GM18499 (cell line): ENCODE measurements at regions not wholly inside any gene's neighbourhood (a gene's known extent, or its start where the extent isn't known, plus 50 kb on each side); places are given as distances from the start of the nearest gene placed in this dataset.

ENCODE experiments used
- ATAC-seq: cut with Tn5 transposase; IDR thresholded peaks from one replicate; pipeline ENCODE4 v1.9.1; 2021; ENCODE audit warnings: moderate number of reproducible peaks; ENCODE audit not compliant: insufficient read depth, unreplicated experiment

DNA sequence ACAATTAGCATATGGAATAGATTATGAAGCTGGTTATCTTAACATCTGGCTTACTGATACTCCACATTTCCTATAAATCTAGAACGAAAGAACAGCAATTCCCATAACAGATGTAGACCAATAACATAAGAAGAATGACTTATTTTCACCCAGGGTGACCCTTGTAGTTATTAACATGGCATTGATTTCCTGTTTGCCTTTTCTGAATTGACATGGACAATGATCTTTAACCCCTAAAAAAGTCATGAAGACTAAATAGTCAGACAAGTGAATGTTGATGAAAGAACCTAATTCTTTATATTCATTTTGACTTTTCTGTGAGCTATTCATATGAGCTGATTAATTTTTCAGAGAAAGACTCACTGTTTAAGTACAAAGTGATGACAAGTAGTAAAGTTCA, 175.3 kb upstream of the CD180 start:
- ATAC-seq = no peak

DNA sequence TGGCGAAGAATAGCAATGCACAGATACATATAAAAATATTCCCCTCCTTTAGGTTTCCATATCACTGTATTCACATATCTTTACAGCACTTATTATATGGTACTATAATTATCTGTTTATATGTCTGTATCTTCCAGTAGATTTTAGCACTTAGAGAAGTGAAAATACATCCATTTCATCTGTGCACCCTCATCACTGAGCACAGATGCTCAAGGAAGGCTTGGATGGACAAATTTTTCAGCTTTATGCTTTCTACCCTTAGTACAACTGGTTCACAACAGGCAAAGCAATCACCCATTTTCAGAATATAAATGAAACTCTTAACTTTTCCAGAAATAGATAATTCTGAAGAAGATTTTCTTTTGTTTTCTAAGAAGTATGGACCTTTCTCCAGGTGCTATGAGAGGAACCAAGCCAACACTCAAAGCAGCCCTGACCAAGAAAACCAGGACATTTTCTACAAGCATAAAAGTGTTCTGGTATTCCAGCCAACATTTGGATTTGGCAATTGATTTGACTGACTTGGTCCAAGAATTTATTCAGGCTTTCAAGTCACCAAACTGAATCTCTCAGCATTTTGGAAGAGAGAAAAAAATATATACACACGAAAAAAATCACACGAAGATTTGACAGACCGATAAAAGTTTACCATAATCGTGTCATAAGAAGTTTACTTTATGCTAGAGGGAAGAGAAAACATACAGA, 170.2 kb upstream of the CD180 start:
- ATAC-seq = no peak

DNA sequence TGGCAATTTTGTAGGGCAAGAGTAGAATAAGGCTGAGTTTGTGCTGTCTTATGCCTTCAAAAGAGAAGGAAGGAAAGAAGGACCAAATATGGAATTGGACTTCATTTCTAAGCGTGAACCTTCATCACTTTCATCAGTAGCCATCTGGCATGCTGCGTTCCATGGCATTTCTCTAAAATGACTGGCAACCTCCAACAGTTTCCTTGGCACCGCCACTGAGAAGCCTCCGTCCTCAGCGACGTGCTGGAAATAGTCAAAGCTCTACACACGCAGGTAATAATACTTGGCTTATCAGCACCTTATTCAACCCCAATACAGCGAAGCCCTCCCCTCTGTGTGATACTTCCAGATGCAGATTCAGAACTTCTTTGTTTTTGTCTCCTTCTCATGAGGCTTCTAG, 169.7 kb upstream of the CD180 start:
- ATAC-seq = no peak

DNA sequence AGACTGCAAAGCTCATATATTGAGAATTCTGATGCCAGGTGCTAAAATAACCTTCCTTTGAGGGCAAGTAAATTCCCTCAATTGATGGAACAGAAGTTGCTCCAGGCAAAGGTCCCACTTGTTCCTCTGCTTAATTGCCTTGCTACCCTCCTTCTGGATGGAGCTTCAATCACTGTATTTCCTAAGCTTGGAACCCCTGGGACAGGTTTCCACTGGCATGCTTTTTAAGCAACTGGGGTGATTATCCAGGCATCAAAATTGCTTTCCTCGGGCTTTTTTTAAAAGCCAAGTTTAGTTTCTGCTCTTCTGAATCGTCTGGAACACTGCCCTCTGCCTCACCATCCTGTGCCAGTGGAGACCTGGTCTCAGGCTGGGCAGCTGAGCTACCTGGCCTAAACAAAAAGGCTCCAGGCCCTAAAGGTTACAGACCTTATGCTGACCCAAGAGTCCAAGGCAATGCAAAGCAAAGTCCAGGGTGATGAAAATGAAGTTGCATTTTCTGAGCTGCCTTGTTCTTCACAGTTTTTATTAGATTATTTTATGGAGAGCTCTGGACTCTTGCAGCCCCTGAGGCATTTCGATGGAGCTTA, 167.9 kb upstream of the CD180 start:
- no peak for ATAC-seq

DNA sequence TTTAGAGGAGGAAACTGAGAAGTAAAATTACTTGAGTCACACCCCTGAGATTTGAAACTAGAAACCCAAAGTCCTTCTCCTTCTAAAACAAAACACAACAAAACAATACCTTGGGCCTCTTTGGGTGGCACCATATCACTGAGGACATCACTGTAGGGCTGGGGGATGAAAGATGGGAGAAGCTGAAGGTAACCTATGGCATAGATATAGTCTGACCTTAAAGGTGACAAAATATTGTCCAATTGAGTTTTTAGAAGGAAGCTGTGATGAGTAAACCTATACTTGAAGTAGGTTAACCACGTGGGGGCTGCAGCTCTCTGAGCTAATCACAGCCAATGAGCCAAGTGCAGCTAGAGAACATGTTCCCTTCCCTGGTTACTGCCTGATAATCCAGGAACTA, 167.4 kb upstream of the CD180 start:
- ATAC-seq = no peak

DNA sequence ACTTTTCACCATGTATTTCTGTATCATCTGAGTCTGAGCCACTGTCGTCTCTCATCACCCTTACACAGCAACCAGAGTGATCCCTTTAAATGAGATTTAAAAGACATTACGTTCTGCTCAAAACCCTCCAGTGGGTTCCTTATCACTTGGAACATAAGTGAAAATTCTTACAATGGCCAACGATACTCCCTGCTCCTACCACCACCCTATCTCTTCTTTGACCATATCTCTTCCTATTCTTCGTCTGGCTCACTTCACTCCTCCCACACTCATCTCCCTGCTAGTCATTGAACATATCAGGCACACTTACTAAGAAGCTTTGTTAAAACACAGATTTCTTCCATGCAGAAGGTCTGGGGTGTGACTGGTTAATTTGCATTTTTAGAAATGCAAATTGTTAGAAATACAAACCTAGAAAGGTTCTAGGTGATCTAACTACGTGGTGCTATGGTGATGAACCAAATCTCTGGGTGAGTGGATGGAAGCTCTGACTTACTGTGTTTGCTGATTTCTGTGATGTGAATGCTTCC, 166.6 kb upstream of the CD180 start:
- ATAC-seq = no peak

DNA sequence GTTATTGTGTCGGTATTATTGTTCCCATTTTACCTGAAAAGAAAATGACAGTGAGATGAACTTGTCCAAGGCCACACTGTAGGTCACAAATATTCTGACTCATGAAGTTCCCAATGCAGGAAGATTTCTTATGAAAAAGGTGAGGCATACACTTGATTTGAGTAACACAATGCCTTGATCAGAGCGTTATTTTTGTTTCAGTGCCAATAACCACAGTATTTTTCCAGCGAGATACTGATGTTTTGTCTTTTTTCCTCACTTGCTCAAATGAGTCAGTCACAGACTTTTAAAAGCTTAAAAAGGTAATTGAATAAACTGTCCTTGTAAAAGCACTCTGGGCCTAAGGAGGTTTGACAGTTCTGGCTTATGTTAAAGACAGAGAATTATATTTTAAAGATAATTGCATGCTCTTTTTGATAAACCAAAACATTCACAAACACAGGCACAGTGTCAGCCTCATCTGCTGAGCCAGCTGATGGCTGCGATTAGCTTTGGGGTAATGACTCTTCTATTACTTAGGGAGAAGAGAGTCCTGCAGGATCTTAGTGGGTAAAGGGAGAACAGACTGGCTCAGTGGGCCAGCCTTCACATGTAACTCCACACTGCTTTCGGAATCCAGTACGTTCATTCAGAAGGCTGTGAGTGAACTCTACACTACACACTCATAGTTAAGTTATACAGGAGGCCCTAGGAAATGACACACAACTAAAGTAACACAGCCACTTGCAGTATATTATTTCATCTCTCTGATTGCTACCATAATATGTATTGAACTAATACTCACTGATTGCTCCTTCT, 165.5 kb upstream of the CD180 start:
- no peak for ATAC-seq

DNA sequence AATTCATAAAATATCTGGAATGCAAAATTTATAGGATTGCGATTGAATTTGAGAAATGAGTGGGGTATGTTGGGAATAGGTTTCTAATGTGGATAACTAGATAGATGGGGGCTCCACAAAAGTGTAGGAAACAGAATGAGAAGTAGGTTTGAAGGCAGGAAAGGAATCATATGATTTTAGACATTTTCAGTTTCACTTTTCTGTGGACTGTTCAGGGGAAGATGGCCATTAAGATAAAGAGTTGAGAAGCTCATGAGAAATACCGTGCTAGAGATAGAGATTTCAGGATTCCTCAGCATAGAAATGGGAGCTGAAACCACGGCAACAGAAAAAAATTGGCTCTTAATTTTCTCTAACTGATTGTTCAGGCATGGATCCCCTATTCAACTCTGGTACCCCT, 163.4 kb upstream of the CD180 start:
- no peak for ATAC-seq

DNA sequence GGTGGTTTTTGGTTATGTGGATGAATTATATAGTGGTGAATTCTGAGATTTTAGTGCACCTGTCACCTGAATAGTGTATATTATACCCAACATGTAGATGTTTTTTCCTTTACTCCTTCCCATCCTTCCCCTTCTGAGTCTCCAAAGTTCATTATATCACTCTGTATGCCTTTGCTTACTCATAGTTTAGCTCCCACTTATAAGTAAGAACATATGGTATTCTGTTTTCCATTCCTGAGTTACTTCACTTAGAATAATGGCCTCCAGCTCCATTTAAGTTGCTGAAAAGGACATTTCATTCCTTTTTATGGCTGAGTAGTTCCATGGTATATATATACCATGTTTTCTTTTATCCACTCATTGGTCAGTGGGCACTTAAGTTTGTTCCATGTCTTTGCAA, 161.6 kb upstream of the CD180 start:
- ATAC-seq = no peak

DNA sequence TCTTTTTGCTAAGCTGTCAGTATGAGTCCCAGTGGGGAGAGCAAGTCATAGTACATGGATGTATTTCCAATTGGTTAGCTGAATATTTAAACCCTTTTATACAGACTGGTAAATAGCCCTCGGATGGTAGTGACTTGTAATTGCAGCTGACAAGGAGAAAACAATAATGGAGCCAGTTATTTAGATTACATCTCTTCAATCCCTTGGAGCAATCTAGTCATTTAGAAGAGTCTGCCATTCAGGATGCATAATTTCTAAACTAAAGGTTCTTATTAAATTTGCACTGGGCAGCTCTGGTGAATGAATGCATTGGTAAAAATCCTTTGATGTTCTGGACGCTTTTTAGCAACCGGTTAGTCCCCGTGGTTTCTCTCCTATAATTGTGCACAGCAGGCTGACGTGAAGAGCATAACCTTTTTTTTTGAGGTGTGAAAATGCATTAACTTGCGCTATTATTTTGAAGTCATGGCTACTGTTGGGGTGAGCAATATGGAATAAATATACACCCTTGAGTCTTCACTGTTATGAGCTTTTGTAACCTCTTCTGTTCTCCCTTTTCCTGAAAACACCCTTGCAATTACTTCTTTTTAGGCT, 158.6 kb upstream of the CD180 start:
- no peak for ATAC-seq

DNA sequence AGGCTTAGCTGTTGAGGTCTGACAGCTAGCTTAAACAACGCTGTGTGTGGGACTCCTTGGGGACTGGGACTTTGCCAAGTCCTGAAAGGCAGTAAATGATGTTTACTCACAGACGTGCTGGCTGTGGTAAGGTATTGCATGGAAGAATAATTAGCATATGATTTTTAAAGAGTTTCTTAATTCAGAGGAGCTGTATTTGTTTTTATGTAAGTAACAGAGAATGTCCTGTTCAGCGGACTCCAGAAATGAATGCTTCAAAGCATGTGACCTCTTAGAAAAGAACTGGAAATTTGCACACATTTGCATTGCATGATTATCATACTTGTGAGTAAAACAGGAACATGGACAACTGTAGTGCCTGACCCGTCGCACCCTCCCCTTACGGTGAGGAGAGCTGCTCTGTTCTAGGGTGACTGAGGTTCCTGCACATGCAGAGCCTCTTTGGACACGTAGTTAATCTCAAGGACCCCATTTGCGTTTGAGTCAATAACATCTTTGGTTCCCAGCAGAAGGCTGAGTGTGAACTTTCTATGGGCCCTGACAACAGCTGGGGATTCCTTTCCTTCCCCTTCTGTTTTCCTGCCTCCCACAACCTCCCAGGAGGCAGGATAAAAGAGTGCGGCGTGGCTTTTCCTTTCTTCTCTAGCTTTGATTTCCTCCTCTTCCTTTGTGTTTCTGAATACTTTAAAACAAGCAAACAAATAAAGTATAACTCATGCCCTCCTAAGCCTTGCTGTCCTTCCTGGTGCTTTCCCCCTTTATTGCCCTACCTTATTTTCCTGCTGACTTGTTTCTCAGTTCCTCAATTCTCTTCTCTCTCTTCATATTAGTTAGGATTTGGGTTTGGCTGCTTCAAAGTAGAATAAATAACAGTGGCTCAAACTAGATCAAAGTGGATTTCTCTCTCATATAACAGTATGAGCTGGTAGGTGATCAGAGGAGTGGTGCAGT, 157.2 kb upstream of the CD180 start:
- ATAC-seq = no peak

DNA sequence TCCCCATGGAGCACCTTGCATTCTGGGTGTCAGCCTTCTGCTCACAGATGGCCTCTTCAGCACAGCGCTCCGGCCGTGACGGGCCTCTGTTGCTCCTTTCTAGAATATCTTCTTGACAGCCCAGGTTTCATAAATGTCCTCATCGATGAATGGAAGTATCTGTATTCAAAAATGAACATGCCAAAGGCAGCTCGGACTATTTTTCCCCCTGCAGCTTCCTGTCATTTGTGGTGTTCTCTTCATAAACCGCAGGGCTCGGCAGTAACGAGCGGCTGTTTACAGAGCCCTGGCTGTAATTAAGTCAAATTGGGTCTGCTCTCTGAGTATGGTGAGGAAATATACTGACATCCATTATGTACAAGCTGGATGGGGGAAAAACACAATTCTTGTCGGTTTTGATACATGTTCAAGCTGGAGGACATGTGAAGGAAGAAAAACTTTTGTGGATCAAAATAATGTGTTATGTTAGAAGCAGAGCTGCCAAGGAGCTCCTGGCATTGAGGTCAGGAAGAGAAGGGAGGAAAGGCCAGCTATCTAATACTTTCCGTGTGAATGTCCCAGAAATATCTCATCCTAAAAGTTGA, 154.1 kb upstream of the CD180 start:
- no peak for ATAC-seq

DNA sequence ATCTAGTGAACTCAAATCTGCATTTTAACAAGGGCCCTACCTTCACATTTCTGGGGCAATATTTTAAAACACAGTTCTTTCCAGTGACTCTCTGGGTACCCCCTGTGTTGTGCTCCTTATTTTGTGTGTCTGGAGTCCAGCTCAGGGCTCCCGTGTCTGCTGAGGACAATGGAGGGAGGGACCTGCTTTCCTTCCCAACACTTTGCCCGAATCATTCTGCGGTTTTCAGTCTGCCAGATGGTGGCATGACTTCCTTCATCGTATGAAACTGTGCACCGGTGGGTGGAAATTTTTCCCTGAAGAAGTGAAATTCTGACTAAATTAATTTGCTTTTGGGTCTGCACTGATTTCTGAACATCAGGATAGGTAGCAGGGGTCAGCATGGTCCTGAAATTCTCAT, 153.6 kb upstream of the CD180 start:
- ATAC-seq = no peak

DNA sequence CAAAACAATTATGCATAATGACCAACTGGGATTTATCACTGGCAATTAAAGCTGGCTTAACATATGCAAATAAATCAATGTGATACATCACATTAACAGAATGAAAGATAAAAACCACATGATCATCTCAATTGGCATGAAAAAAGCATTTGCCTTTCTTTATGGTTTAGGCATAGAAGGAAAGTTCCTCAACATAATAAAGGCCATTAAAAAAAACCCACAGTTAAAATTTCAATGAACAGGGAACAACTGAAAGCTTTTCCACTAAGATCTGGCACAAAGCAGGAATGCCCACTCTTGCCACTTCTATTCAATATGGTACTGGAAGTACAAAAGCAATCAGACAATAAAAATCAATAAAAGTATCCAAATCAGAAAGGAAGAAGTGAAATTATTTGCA, 151.2 kb upstream of the CD180 start:
- ATAC-seq = no peak

DNA sequence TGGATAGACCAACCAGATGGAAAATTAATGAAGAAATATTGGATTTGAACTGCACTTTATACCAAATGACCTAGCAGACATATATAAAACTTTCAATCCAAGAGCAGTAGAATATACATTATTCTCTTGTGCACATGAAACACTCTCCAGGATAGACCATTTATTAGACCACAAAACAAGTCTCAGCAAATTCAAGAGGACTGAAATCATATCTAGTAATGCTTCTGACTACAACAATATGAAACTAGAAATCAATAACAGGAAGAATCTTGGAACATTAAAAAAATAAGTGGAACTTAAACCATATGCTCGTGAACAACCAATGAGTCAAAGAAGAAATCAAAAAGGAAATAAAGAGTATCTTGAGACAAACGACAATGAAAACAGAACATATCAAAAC, 150.0 kb upstream of the CD180 start:
- ATAC-seq = no peak

DNA sequence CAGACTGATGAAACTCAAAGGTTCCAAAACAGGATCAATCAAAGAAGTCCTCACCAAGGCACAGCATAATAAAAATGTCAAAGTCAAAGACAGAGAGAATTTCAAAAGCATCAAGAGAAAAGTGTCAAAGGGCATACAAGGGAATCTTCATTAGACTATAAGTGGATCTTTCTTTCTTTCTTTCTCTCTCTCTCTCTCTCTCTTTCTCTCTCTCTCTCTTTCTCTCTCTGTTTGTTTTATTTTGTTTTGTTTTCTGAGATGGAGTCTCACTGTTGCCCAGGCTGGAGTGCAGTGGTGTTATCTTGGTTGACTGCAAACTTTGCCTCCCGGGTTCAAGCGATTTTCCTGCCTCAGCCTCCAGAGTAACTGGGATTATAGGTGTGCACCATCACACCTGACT, 148.3 kb upstream of the CD180 start:
- ATAC-seq = no peak

DNA sequence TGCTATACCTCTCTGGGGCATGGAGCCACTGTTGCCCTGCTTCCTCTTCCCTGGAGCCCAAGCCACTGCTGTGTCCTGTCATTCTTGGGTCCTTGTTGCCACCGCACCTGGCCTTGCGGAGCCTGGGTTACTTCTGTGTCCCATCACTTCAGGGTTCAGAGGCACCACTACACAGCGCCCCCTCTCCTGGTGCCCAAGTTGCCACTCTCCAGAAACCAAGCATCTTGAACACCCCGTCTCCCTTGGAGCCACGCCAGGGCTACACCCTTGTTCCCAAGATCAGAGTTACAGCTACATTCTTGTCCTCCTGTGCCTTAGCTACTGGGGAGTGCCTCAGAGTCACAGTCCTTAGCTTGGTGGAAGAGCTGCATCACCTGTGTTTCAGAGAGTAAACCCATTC, 147.2 kb upstream of the CD180 start:
- ATAC-seq = no peak

DNA sequence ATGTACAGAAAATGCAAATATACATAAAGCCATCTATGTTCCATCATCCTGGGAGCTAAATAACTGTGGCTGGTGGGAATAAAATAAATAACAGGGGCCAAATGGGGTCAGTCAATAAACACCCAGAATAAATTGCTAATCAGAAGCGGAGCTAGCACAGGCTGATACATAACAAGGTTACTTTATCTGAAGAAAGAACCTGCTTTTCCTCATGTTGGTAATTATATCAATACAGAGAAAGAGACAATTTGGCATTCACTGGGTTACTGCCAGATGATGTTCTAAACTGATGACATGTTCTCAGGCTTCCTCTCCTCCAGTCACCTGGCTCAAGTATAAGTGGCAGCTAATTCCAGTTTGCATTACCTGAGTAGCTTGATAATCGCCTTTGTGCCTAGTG, 144.9 kb upstream of the CD180 start:
- no peak for ATAC-seq

DNA sequence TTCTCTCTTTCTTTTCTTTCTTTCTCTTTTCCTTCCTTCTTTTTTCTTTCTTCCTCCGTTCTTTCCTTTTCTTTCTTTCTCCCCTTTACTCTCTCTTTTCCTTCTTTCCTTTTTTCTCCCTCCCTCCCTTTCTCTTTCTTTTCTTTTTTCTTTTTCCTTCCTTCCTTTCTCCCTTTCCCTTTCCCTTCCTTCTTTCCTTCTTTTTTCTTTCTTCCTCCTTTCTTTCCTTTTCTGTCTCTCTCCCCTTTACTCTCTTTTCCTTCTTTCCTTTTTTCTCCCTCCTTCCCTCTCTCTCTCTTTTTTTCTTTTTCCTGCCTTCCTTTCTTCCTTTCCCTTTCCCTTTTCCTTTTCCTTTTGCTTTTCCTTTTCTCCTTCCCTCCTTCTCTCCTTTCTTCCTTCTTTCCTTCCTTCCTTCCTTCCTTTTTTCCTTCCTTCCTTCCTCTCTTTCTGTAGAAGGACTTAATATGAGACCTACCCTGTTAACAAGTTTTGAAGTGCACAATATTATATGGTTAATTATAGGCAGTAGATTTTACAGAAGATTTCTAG, 142.7 kb upstream of the CD180 start:
- no peak for ATAC-seq
